22Rv1 (cell line): ENCODE measurements at regions not wholly inside any gene's neighbourhood (a gene's known extent, or its start where the extent isn't known, plus 50 kb on each side); places are given as distances from the start of the nearest gene placed in this dataset.

Experiments
- ZFX ChIP-seq: fragments of 450-650 bp; IDR thresholded peaks from 2 replicates; pipeline ENCODE4 v1.6.1; 2017; ENCODE audit warnings: antibody characterized with exemption, borderline replicate concordance
- TF ChIP-seq, protein P1 (sequence below): fragments of 450-650 bp; IDR thresholded peaks from 2 replicates; pipeline ENCODE4 v1.5.1; 2017; ENCODE audit warnings: mild to moderate bottlenecking

DNA sequence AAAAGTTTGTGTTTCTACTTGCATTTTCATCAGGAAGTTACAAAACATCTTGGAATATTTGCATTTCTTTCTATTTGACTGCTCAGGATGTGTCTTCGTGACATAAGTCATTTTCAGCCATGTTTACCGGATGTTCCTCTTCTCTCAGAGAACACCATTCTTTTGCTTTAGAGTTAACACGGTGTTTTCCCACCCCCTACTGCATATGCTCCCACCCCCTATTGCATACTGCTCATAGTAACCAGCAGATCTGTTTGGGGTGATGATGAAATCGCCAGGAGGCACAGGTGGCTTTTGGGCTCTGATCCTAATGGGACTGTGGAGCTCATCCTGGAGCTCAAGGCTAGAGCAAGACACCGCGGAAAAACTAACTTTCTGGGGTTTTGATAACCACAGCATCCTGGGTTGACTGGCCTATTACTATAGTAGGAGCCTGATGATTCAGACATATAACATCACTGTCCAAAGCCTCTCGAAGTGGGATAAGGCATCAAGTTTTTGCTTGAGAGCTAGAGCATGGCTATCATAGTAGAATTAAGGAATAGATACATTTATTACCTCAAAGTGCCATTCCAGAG lies 65.1 kb upstream of the BET1 start:
- TF ChIP-seq, protein P1, sequence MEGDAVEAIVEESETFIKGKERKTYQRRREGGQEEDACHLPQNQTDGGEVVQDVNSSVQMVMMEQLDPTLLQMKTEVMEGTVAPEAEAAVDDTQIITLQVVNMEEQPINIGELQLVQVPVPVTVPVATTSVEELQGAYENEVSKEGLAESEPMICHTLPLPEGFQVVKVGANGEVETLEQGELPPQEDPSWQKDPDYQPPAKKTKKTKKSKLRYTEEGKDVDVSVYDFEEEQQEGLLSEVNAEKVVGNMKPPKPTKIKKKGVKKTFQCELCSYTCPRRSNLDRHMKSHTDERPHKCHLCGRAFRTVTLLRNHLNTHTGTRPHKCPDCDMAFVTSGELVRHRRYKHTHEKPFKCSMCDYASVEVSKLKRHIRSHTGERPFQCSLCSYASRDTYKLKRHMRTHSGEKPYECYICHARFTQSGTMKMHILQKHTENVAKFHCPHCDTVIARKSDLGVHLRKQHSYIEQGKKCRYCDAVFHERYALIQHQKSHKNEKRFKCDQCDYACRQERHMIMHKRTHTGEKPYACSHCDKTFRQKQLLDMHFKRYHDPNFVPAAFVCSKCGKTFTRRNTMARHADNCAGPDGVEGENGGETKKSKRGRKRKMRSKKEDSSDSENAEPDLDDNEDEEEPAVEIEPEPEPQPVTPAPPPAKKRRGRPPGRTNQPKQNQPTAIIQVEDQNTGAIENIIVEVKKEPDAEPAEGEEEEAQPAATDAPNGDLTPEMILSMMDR = no peak
- TF ChIP-seq ZFX = no peak
